Activated CD8-positive, alpha-beta memory T cell treated with anti-CD3 and anti-CD28 coated beads, Interleukin-2, amount 50 U/mL, for 24 hours (primary cell): ENCODE measurements at regions not wholly inside any gene's neighbourhood (a gene's known extent, or its start where the extent isn't known, plus 50 kb on each side); places are given as distances from the start of the nearest gene placed in this dataset.
"Not testable (repeated sequence)": the region's sequence is repeated elsewhere in the genome, so short reads cannot be mapped to it uniquely, and the experiment has no call there.

Experiments
- DNase-seq: peaks from one replicate; pipeline ENCODE4 v3.0.0-alpha.2; 2020; ENCODE audit errors: extremely low read depth

GRCh38 chr1:213464786-213465460 lies 413.9 kb downstream of the RPS6KC1 start:
- DNase-seq: no peak

- no peak for DNase-seq
These were observed 415.5 kb downstream of the RPS6KC1 start for GRCh38 chr1:213466541-213466940.

- no peak for DNase-seq
These were observed 423.0 kb downstream of the RPS6KC1 start for GRCh38 chr1:213474054-213474453.

GRCh38 chr1:213481395-213481794 lies 430.4 kb downstream of the RPS6KC1 start:
- DNase-seq: no peak

- DNase-seq: no peak
These were observed 433.3 kb downstream of the RPS6KC1 start for GRCh38 chr1:213484333-213484732.

- DNase-seq: no peak
These were observed 433.7 kb downstream of the RPS6KC1 start for GRCh38 chr1:213484758-213485157.

GRCh38 chr1:213486488-213486887 lies 435.4 kb downstream of the RPS6KC1 start:
- DNase-seq: no peak

GRCh38 chr1:213491468-213491867 lies 440.4 kb downstream of the RPS6KC1 start:
- no peak for DNase-seq

GRCh38 chr1:213492161-213493041 lies 441.4 kb downstream of the RPS6KC1 start:
- no peak for DNase-seq

- no peak for DNase-seq
These were observed 448.4 kb downstream of the RPS6KC1 start for GRCh38 chr1:213499444-213499843.

- no peak for DNase-seq
These were observed 456.6 kb downstream of the RPS6KC1 start for GRCh38 chr1:213507472-213508223.

GRCh38 chr1:213511173-213511572 lies 460.1 kb downstream of the RPS6KC1 start:
- DNase-seq: no peak

GRCh38 chr1:213512316-213512715 lies 461.3 kb downstream of the RPS6KC1 start:
- DNase-seq: no peak

GRCh38 chr1:213513006-213513405 lies 462.0 kb downstream of the RPS6KC1 start:
- DNase-seq: no peak

GRCh38 chr1:213514408-213515179 lies 463.6 kb downstream of the RPS6KC1 start:
- DNase-seq: not testable (repeated sequence)

- no peak for DNase-seq
These were observed 468.1 kb downstream of the RPS6KC1 start for GRCh38 chr1:213519098-213519497.

GRCh38 chr1:213521206-213521605 lies 466.6 kb upstream of the PROX1 start:
- no peak for DNase-seq

- DNase-seq: no peak
These were observed 463.9 kb upstream of the PROX1 start for GRCh38 chr1:213523781-213524398.

- no peak for DNase-seq
These were observed 461.5 kb upstream of the PROX1 start for GRCh38 chr1:213526306-213526705.

- no peak for DNase-seq
These were observed 457.0 kb upstream of the PROX1 start for GRCh38 chr1:213530611-213531320.
